SJCRH30 (cell line): ENCODE measurements at regions not wholly inside any gene's neighbourhood (a gene's known extent, or its start where the extent isn't known, plus 50 kb on each side); places are given as distances from the start of the nearest gene placed in this dataset.

ENCODE experiments used
- DNase-seq, 2 experiments: peaks; one replicate each; pipeline ENCODE4 v3.0.0-alpha.2; 2015 to 2020
- H3K27ac ChIP-seq: fragments of 250-450 bp; sonication (Bioruptor Pico); 2 replicates; pipeline ENCODE4 v1.5.1; 2020; ENCODE audit warnings: mild to moderate bottlenecking, moderate library complexity
- H3K27me3 ChIP-seq: fragments of 250-450 bp; sonication (Bioruptor Pico); 2 replicates; pipeline ENCODE4 v1.5.1; 2020; ENCODE audit warnings: mild to moderate bottlenecking, moderate library complexity
- H3K36me3 ChIP-seq: fragments of 250-450 bp; sonication (Bioruptor Pico); 2 replicates; pipeline ENCODE4 v1.5.1; 2020; ENCODE audit warnings: mild to moderate bottlenecking, moderate library complexity
- H3K4me1 ChIP-seq: fragments of 250-450 bp; sonication (Bioruptor Pico); 2 replicates; pipeline ENCODE4 v1.5.1; 2020; ENCODE audit warnings: mild to moderate bottlenecking, moderate library complexity
- H3K4me3 ChIP-seq: fragments of 250-450 bp; sonication (Bioruptor Pico); 2 replicates; pipeline ENCODE4 v1.5.1; 2020; ENCODE audit warnings: mild to moderate bottlenecking, moderate library complexity
- H3K9me3 ChIP-seq: fragments of 250-450 bp; sonication (Bioruptor Pico); replicated peaks from 2 replicates; pipeline ENCODE4 v1.5.1; 2020; ENCODE audit warnings: mild to moderate bottlenecking, moderate library complexity

DNA sequence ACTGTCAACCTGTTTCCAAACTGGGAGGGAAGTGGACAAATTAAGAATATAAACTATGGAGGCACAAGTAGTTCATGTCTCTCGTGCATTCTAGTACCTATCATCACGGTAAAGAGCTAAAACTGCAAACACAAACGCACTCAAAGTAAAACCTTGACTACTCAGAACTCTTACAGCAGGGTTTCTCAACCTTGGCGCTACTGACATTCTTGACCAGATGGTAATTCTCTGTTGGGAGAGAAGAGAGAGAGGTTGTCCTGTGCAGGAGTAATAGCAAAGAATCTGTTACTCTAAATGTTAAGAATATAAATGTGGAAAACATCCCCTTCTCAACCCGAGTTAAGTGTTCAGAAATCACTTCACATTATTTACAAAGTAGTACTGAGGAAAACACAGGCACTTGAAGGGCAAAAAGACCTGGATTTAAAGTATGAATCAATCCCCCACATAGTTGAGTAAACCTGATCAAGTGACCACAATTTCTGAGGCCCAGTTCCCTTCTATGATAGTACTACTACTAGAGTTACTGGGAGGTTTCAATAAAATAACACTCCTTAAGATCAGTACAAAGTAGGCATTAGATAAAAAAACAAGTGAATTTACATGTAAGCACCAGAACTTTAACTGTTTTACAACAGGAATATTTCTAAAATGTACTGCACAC lies 73.1 kb upstream of the ARHGAP32 start:
- peaks cover 11% of the 10 kb centered on the region for H3K4me1 ChIP-seq
- DNase-seq: no peak
- H3K27ac ChIP-seq: no peak overlapping the region
- no peaks in the 10 kb centered on the region for H3K36me3 ChIP-seq
- H3K4me3 ChIP-seq: no peak overlapping the region
- H3K27me3 ChIP-seq: no peaks in the 10 kb centered on the region
- H3K9me3 ChIP-seq: no peaks in the 10 kb centered on the region

DNA sequence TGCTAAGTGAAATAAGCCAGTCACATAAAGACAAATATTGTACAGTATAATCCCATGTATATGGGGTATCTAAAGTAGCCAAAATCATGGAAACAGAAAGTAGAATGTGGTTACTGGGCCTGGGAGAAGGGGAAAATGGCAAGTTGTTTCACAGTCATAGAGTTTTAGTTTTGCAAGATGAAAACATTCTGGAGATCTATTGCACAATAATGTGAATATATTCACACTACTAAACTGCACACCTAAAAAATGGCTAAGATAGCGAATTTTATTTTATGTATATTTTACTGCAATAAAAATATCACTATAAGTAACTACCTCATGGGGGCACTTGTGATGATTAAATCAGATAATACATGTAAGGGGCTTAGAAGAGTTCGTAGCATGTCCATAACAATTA lies 72.0 kb upstream of the ARHGAP32 start:
- DNase-seq: no peak
- no peaks in the 10 kb centered on the region for H3K36me3 ChIP-seq
- peaks cover 11% of the 10 kb centered on the region for H3K4me1 ChIP-seq
- no peak overlapping the region for H3K27ac ChIP-seq
- H3K9me3 ChIP-seq: no peaks in the 10 kb centered on the region
- no peaks in the 10 kb centered on the region for H3K27me3 ChIP-seq
- H3K4me3 ChIP-seq: no peak overlapping the region

DNA sequence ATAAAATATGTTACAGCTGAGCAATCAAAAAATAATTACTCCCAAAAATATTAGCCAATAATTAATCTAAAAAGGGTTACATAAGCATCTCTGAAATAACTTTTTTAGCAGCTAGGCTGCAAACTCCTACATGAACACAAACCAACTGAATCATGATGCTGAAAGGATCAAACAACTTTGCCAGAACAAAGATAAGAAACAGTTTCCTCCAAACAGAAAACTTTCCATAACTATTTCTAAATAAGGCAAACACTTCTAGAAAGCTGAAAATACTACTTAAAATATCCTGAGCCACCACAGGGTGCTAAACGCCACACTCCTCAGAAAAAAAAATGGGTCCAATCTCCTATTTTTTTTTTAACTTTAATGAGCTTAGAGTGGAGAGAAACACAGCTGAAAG lies 68.6 kb upstream of the ARHGAP32 start:
- H3K36me3 ChIP-seq: no peaks in the 10 kb centered on the region
- no peaks in the 10 kb centered on the region for H3K27me3 ChIP-seq
- H3K27ac ChIP-seq: no peak overlapping the region
- H3K4me3 ChIP-seq: no peak overlapping the region
- H3K9me3 ChIP-seq: no peaks in the 10 kb centered on the region
- DNase-seq: no peak
- H3K4me1 ChIP-seq: no peaks in the 10 kb centered on the region; the same call in 1 of the 2 replicates

DNA sequence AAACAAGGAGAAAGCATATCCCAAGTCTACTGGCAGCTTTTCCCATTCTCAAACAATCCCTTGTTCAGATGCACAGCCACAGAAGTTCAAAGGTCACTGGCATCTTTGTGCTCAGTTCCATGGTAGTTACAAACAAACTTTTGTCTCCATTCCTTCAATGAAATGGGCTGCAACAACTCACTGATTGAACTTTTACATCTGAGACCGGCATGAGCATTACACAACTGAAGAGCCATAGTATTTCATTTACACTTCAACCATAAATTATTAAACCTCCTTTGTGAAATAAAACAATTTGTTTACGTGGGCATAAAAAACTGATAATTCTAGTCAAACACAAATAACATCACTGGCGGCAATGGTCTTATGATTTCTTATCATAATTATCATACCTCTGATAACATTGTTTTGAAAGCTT lies 67.8 kb upstream of the ARHGAP32 start:
- H3K4me3 ChIP-seq: no peak overlapping the region
- peak in 1 of 2 experiments; percentile 50 for DNase-seq
- H3K36me3 ChIP-seq: no peaks in the 10 kb centered on the region
- H3K4me1 ChIP-seq: no peaks in the 10 kb centered on the region; the same call in 1 of the 2 replicates
- H3K27ac ChIP-seq: no peak overlapping the region
- H3K9me3 ChIP-seq: no peaks in the 10 kb centered on the region
- H3K27me3 ChIP-seq: no peaks in the 10 kb centered on the region

DNA sequence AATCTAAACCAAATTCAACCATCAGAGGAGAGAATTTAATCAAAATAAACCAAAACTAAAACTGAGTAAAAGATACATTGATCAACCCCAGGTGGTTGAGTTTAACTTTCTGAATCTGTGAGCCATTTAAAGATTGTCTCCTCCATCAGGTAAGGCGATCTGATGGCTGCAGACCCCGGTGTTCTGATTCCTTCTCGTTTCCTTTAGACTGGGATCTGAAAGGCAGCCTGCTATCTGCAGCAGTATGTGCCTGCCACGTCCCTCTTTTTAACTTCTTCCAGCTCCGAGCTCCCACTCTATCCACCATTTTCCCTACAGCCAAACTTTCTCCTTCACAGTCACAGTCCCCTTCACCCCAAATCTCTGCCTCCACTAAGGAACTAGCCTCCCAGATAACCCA lies 66.1 kb upstream of the ARHGAP32 start:
- H3K27me3 ChIP-seq: no peaks in the 10 kb centered on the region
- H3K27ac ChIP-seq: no peak overlapping the region
- no peak for DNase-seq
- H3K36me3 ChIP-seq: no peaks in the 10 kb centered on the region
- no peaks in the 10 kb centered on the region; the same call in 1 of the 2 replicates for H3K4me1 ChIP-seq
- H3K4me3 ChIP-seq: no peak overlapping the region
- no peaks in the 10 kb centered on the region for H3K9me3 ChIP-seq

DNA sequence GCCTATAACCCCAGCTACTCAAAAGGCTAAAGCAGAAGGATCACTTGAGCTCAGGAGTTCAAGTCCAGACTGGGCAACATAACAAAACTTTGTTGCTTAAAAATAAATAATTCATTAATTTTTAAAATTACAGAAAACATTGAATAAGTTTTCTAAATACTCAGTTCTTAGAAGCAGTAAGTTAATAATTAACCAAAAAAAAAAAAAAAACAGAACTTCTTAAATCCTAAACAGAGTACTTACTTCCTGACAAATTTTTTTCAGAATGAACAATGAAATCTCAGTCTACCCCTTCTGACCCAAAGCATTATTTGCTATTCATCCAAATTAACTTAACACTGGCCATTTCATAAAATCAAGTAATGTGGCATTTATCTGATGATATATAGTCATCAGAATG lies 65.4 kb upstream of the ARHGAP32 start:
- no peak for DNase-seq
- Histone ChIP-seq H3K27ac (no peak overlapping the region), H3K27me3 (no peaks in the 10 kb centered on the region), H3K36me3 (no peaks in the 10 kb centered on the region), H3K4me1 (no peaks in the 10 kb centered on the region; the same call in 1 of the 2 replicates), H3K4me3 (no peak overlapping the region), H3K9me3 (no peaks in the 10 kb centered on the region)

DNA sequence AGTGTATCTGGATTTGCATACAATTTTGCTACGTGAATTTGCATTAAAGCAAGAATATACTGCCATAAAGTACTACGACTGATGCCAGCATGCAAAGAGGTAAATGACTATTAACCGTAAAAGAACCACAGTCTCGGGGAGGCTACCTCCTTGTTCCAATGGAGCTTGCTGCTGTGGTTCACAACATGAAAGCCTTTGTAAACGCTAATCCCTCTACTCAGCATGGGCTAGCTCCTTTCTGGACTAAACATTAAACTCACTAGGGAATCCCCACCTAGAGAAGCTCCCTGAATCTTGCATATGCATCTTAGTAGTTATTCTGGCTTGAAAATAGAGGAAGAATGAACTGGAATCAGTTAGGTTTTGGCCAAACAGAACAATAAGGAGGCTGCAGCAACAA lies 60.5 kb upstream of the ARHGAP32 start:
- no peaks in the 10 kb centered on the region for H3K9me3 ChIP-seq
- no peak overlapping the region for H3K4me3 ChIP-seq
- no peak for DNase-seq
- no peaks in the 10 kb centered on the region for H3K27me3 ChIP-seq
- H3K27ac ChIP-seq: no peak overlapping the region
- H3K36me3 ChIP-seq: no peaks in the 10 kb centered on the region
- H3K4me1 ChIP-seq: peaks cover 7% of the 10 kb centered on the region; the same call in 1 of the 2 replicates

DNA sequence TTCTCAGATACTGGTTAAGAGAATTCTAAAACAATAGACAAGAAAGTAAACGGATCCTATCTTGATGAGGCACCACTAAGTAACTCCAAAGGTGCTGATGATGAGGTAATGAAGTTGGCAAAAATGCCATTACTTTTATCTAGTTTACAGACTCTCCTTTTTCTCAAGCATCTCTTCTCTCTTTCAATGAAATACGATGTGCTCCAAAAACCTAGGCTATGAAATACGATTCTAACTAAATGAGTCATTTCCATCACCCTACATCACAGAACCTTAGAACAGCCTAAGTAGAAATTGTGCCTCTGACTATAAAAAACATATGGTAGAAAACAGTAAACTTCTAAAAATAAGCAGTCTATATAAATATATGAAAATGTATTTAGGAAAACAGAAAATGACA lies 58.9 kb upstream of the ARHGAP32 start:
- no peak for DNase-seq
- no peak overlapping the region for H3K4me3 ChIP-seq
- H3K27ac ChIP-seq: no peak overlapping the region
- peaks cover 7% of the 10 kb centered on the region; the same call in 1 of the 2 replicates for H3K4me1 ChIP-seq
- no peaks in the 10 kb centered on the region for H3K27me3 ChIP-seq
- H3K36me3 ChIP-seq: no peaks in the 10 kb centered on the region
- H3K9me3 ChIP-seq: no peaks in the 10 kb centered on the region

DNA sequence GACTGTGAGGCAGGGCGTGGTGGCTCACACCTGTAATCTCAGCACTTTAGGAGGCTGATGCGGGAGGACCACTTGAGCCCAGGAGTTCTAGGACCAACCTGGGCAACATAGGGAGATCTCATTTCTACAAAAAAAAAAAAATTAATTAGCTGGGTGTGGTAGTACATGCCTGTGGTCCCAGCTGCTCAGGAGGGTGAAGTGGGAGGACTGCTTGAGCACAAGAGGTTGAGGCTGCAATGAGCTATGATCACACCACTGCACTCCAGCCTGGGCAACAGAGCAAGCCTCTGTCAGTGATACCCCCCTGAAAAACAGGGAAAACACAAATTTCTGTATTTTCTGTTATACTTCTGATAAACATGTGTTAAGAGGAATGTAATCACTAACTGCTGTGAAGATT lies 57.8 kb upstream of the ARHGAP32 start:
- Histone ChIP-seq H3K36me3 (no peaks in the 10 kb centered on the region), H3K27me3 (no peaks in the 10 kb centered on the region), H3K27ac (no peak overlapping the region), H3K4me1 (peaks cover 7% of the 10 kb centered on the region; the same call in 1 of the 2 replicates), H3K9me3 (no peaks in the 10 kb centered on the region), H3K4me3 (no peak overlapping the region)
- DNase-seq: peak in 1 of 2 experiments; percentile 7

DNA sequence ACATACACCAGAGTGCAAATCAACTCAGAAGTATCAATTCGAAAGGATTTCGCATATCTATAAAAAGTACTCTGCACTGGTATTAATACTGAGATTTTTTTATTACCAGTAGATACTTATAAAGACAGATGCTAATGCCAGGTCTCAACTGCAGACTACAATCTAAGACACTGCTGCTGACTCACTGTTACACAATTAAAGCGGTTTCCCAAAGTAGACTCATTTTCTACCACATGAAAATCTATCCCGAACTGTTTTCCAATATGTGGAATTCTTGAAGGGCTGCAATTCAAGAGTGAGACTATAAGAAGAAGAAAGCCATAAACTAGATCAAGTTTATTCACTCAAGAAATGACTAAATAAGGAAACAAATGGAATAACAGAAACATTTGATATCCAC lies 57.2 kb upstream of the ARHGAP32 start:
- Histone ChIP-seq H3K36me3 (no peaks in the 10 kb centered on the region), H3K27ac (no peak overlapping the region), H3K9me3 (no peaks in the 10 kb centered on the region), H3K4me1 (peaks cover 7% of the 10 kb centered on the region; the same call in 1 of the 2 replicates), H3K27me3 (no peaks in the 10 kb centered on the region), H3K4me3 (no peak overlapping the region)
- DNase-seq: no peak

DNA sequence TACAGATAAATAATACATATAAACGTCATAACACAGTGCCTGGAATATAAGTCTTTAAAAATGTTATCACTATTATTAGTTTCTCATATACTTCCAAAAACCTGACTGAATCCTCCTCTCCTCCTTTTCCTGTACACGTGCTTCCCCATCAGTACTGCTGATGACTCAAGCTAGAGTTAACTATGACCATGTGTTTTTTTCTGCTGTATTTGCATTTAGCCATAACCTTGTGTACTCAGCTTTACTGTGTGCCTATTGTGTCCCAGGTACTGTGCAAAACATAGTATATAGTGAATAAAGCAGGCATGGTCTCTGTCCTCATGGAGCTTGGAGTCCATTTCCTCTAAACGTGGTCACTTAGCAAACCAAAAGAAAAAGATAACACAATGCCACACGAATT lies 56.5 kb upstream of the ARHGAP32 start:
- Histone ChIP-seq H3K27me3 (no peaks in the 10 kb centered on the region), H3K4me3 (no peak overlapping the region), H3K27ac (no peak overlapping the region), H3K9me3 (no peaks in the 10 kb centered on the region), H3K4me1 (peaks cover 7% of the 10 kb centered on the region; the same call in 1 of the 2 replicates), H3K36me3 (no peaks in the 10 kb centered on the region)
- no peak for DNase-seq

DNA sequence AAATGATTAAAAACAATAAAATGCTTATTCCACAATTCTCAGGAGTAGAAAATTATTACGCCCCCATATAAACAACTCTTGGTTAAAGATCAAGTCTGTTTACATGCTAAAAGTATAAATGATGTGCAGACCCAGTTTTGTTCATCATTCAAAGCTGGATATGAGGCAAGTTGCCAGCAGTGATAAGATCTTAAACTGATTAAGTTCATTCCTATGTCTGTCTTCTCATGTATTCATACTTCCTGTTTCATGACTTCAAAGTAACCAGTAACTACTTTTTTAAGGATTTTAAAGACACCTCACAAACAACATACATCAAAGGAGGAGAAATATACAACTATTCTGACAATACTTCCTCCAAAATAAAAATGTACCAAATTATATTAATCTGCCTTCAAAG lies 55.0 kb upstream of the ARHGAP32 start:
- H3K9me3 ChIP-seq: no peaks in the 10 kb centered on the region
- peaks cover 7% of the 10 kb centered on the region; the same call in 1 of the 2 replicates for H3K4me1 ChIP-seq
- no peaks in the 10 kb centered on the region for H3K36me3 ChIP-seq
- H3K4me3 ChIP-seq: no peak overlapping the region
- no peaks in the 10 kb centered on the region for H3K27me3 ChIP-seq
- no peak overlapping the region for H3K27ac ChIP-seq
- no peak for DNase-seq

DNA sequence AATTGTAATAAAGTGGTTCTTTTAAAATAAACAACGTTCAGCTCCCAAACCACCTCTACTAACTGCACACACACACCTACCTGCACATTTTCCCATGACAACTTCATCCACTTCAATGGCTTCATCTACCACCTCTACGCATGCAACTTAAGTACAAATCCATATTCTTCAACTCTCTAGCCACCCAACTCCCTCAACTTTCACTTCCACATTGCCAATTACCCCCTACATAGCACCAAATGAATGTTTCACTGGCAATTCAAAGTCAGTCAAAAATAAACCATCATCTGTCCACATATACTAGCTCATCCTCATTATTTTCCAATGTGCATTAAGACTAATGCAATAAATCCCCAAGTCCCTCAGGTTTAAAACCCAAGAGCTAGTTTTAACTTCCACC lies 50.7 kb upstream of the ARHGAP32 start:
- H3K27ac ChIP-seq: no peak overlapping the region
- no peaks in the 10 kb centered on the region for H3K4me1 ChIP-seq
- no peak for DNase-seq
- no peaks in the 10 kb centered on the region for H3K36me3 ChIP-seq
- no peaks in the 10 kb centered on the region for H3K27me3 ChIP-seq
- no peak overlapping the region for H3K4me3 ChIP-seq
- H3K9me3 ChIP-seq: no peaks in the 10 kb centered on the region
